ENCODE measurements at regions not wholly inside any gene's neighbourhood (a gene's known extent, or its start where the extent isn't known, plus 50 kb on each side); places are given as distances from the start of the nearest gene placed in this dataset.

- no peaks in the 10 kb centered on the region for H3K4me1 ChIP-seq (ENCODE audit: insufficient read depth)
- H3K27me3 ChIP-seq: no peaks in the 10 kb centered on the region
- no peaks in the 10 kb centered on the region for H3K36me3 ChIP-seq
- no peak overlapping the region for H3K27ac ChIP-seq
- H3K4me3 ChIP-seq: no peak overlapping the region
- no peaks in the 10 kb centered on the region for H3K9me3 ChIP-seq
- intact Hi-C loops (cut with DNase I): no loop called here
- TF ChIP-seq POLR2A (IDR thresholded peaks at IDR 0.05) (no peak), EP300 (IDR thresholded peaks at IDR 0.05) (no peak)
- TF ChIP-seq, protein P1, sequence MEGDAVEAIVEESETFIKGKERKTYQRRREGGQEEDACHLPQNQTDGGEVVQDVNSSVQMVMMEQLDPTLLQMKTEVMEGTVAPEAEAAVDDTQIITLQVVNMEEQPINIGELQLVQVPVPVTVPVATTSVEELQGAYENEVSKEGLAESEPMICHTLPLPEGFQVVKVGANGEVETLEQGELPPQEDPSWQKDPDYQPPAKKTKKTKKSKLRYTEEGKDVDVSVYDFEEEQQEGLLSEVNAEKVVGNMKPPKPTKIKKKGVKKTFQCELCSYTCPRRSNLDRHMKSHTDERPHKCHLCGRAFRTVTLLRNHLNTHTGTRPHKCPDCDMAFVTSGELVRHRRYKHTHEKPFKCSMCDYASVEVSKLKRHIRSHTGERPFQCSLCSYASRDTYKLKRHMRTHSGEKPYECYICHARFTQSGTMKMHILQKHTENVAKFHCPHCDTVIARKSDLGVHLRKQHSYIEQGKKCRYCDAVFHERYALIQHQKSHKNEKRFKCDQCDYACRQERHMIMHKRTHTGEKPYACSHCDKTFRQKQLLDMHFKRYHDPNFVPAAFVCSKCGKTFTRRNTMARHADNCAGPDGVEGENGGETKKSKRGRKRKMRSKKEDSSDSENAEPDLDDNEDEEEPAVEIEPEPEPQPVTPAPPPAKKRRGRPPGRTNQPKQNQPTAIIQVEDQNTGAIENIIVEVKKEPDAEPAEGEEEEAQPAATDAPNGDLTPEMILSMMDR (IDR thresholded peaks at IDR 0.05): no peak
- DNase-seq: no peak
- whole genome bisulfite sequencing, 3 donors: 27 to 47% (median 45%) methylated on average over 2 of the region's 2 CpGs
Measured at GRCh38 chr5:68490406-68490805, 274.9 kb downstream of the PIK3R1 start.

DNA sequence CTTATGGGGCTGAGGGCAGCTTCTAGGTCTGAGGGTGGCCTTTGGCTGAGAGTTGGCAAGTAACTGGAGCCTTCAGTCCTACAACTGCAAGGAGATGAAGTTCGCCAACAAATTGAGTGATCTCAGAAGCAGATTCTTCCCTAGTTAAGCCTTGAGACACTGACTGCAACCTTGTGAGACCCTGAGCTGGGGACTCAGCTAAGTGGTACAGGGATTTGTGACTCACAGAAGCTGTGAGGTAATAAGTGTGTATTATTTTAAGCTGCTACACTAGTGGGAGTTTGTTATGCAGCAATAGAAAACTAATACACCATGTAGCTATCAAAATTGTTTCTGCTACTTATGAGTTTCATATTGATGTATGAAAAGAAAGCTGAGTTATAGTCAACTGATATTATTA lies 279.2 kb downstream of the PIK3R1 start:
- H3K27ac ChIP-seq: no peak overlapping the region

DNA sequence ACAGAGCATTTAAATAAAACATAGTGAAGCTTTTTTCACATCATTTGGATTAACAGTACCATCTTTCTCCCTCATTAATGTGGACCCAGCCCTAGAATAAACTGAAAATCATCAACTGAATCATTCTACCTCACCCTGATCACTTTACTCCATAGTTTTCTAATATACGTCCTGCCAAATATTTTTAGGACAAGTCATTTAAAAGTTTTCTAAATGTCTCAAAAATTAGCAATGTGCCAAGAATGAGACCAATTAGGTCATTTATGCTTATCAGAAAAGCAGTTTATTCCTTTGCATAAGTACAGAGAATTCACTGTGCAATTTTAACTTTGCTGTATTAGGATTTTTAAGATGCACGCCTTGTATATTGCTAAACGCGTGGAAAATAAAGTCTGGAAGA lies 284.4 kb downstream of the PIK3R1 start:
- H3K4me1 ChIP-seq (ENCODE audit: insufficient read depth): no peaks in the 10 kb centered on the region
- H3K27ac ChIP-seq: no peak overlapping the region
- WGBS, 3 donors: 72 to 78% (median 76%) methylated on average over 4 of the region's 4 CpGs
- H3K4me3 ChIP-seq: no peak overlapping the region
- intact Hi-C loops (cut with DNase I): no loop called here
- H3K9me3 ChIP-seq: no peaks in the 10 kb centered on the region
- no peaks in the 10 kb centered on the region for H3K27me3 ChIP-seq
- DNase-seq: no peak
- TF ChIP-seq POLR2A (IDR thresholded peaks at IDR 0.05) (no peak), EP300 (IDR thresholded peaks at IDR 0.05) (no peak)
- TF ChIP-seq, protein P1 (IDR thresholded peaks at IDR 0.05): no peak
- H3K36me3 ChIP-seq: no peaks in the 10 kb centered on the region

More for the DNA sequence above, 279.2 kb downstream of the PIK3R1 start:
- DNase-seq: no peak
- intact Hi-C loops (cut with DNase I): no loop called here
- H3K4me1 ChIP-seq (ENCODE audit: insufficient read depth): no peaks in the 10 kb centered on the region
- WGBS, 3 donors: 88 to 96% (median 89%) methylated on average over 1 of the region's 1 CpG
- TF ChIP-seq POLR2A (IDR thresholded peaks at IDR 0.05): no peak
- no peak for TF ChIP-seq EP300 (IDR thresholded peaks at IDR 0.05)
- TF ChIP-seq, protein P1 (IDR thresholded peaks at IDR 0.05): no peak
- no peak overlapping the region for H3K4me3 ChIP-seq
- H3K9me3 ChIP-seq: no peaks in the 10 kb centered on the region
- no peaks in the 10 kb centered on the region for H3K36me3 ChIP-seq
- no peaks in the 10 kb centered on the region for H3K27me3 ChIP-seq

DNA sequence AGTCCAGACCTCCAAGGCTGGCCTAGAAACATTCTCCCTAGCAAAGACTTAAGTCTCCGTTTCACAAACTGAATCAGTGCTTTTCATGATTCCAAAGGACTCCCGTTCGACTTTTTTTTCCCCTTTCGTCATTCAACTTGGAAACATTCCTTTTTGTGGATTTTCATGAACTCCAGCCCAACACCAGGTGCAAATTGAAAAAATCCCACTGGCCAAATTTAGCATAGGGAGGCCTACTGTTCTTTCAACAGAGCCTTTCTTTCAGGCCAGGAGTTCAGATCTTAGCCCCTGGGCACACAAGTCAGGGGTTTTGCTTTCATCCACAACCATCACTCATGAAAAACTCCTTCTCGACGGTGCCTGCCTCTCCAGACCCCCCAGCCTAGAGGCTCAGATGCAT lies 285.3 kb downstream of the PIK3R1 start:
- WGBS, 3 donors: 87 to 94% (median 90%) methylated on average over 6 of the region's 6 CpGs
- H3K9me3 ChIP-seq: no peaks in the 10 kb centered on the region
- no peak for DNase-seq
- H3K4me3 ChIP-seq: no peak overlapping the region
- no peaks in the 10 kb centered on the region for H3K4me1 ChIP-seq (ENCODE audit: insufficient read depth)
- intact Hi-C loops (cut with DNase I): no loop called here
- TF ChIP-seq EP300 (IDR thresholded peaks at IDR 0.05) (no peak), POLR2A (IDR thresholded peaks at IDR 0.05) (no peak)
- TF ChIP-seq, protein P1 (IDR thresholded peaks at IDR 0.05): no peak
- H3K27me3 ChIP-seq: no peaks in the 10 kb centered on the region
- H3K36me3 ChIP-seq: no peaks in the 10 kb centered on the region
- H3K27ac ChIP-seq: no peak overlapping the region

- no peaks in the 10 kb centered on the region for H3K4me1 ChIP-seq (ENCODE audit: insufficient read depth)
- H3K36me3 ChIP-seq: no peaks in the 10 kb centered on the region
- no peaks in the 10 kb centered on the region for H3K9me3 ChIP-seq
- no peak for TF ChIP-seq EP300 (IDR thresholded peaks at IDR 0.05)
- TF ChIP-seq, protein P1 (IDR thresholded peaks at IDR 0.05): no peak
- no peak for TF ChIP-seq POLR2A (IDR thresholded peaks at IDR 0.05)
- H3K27ac ChIP-seq: no peak overlapping the region
- no peak overlapping the region for H3K4me3 ChIP-seq
- intact Hi-C loops (cut with DNase I): no loop called here
- no peaks in the 10 kb centered on the region for H3K27me3 ChIP-seq
- DNase-seq: no peak
Measured at GRCh38 chr5:68502531-68502930, 287.0 kb downstream of the PIK3R1 start.

Data from ovary (tissue), 7 donors.